Tibial nerve (tissue), 4 donors: ENCODE measurements at regions not wholly inside any gene's neighbourhood (a gene's known extent, or its start where the extent isn't known, plus 50 kb on each side); places are given as distances from the start of the nearest gene placed in this dataset.

Experiments used
- DNase-seq, 2 donors: peaks; one replicate each; pipeline ENCODE4 v3.0.0-alpha.2; 2019; ENCODE audit warnings: low spot score in 2 of 2
- H3K27ac ChIP-seq, 4 donors: fragments of 200-600 bp; sonication (generic) in 3 of 4; one replicate each; pipeline ENCODE4 v1.5.1; 2017 to 2019; ENCODE audit warnings: mild to moderate bottlenecking in 1 of 4
- H3K27me3 ChIP-seq, 2 donors: fragments of 200-600 bp; sonication (generic) in 1 of 2; one replicate each; pipeline versions ENCODE4 v1.5.1 to v1.6.0; 2017 to 2019
- H3K36me3 ChIP-seq, 3 donors: fragments of 200-600 bp; sonication (generic); one replicate each; pipeline ENCODE4 v1.5.1; 2018 to 2019
- H3K4me1 ChIP-seq, 4 donors: fragments of 200-600 bp; sonication (generic) in 3 of 4; one replicate each; pipeline ENCODE4 v1.5.1; 2017 to 2019
- H3K4me3 ChIP-seq, 4 donors: fragments of 200-600 bp; sonication (generic) in 3 of 4; one replicate each; pipeline ENCODE4 v1.5.1; 2017 to 2019; ENCODE audit warnings: mild to moderate bottlenecking in 1 of 4, moderate library complexity in 1 of 4
- H3K9me3 ChIP-seq, 4 donors: fragments of 200-600 bp; sonication (generic) in 3 of 4; one replicate each; pipeline ENCODE4 v1.5.1; 2017 to 2019
- CTCF ChIP-seq, 5 experiments: fragments of 200-600 bp in 3 of 5; fragments of 450-650 bp in 2 of 5; sonication (generic) in 3 of 5; IDR thresholded peaks; one replicate each; pipeline ENCODE4 v1.5.1; 2016 to 2019; ENCODE audit warnings: antibody characterized with exemption in 5 of 5, mild to moderate bottlenecking in 3 of 5, moderate library complexity in 2 of 5
- EP300 ChIP-seq, 2 donors: sonication (generic); formaldehyde crosslinking; IDR thresholded peaks; one replicate each; pipeline ENCODE4 v1.6.1; 2017; ENCODE audit warnings: antibody characterized with exemption in 2 of 2, mild to moderate bottlenecking in 1 of 2
- POLR2A ChIP-seq, 2 donors: fragments of 450-650 bp; IDR thresholded peaks; one replicate each; pipeline ENCODE4 v1.6.1; 2017; ENCODE audit warnings: antibody characterized with exemption in 2 of 2, mild to moderate bottlenecking in 2 of 2, moderate library complexity in 2 of 2
- WGBS, 2 donors: methylation state at CpG; one replicate each; pipeline ENCODE4 v1.1.5; 2018; 5-methylcytosine and 5-hydroxymethylcytosine counted together

GRCh38 chr6:114740547-114740946 is 397.7 kb upstream of the HS3ST5 start:
- H3K27ac ChIP-seq, result no peak overlapping the region
- peaks cover 0 to 4% (median 0%) of the 10 kb centered on the region in 4 donors for H3K9me3 ChIP-seq
- TF ChIP-seq POLR2A (IDR thresholded peaks at IDR 0.05) (no peak), CTCF (IDR thresholded peaks at IDR 0.05) (no peak), EP300 (IDR thresholded peaks at IDR 0.05) (no peak)
- no peaks in the 10 kb centered on the region for H3K36me3 ChIP-seq
- no peaks in the 10 kb centered on the region for H3K27me3 ChIP-seq
- H3K4me3 ChIP-seq, result no peak overlapping the region
- no peaks in the 10 kb centered on the region for H3K4me1 ChIP-seq
- WGBS, 2 donors, result 60 to 69% methylated on average over 2 of the region's 2 CpGs
- DNase-seq, result no peak

- no peaks in the 10 kb centered on the region for H3K4me1 ChIP-seq
- no peaks in the 10 kb centered on the region for H3K27me3 ChIP-seq
- no peak for DNase-seq
- 100% methylated on average over 1 of the region's 1 CpG for WGBS, 2 donors
- H3K27ac ChIP-seq, result no peak overlapping the region
- TF ChIP-seq EP300 (IDR thresholded peaks at IDR 0.05), result no peak
- TF ChIP-seq CTCF (IDR thresholded peaks at IDR 0.05), result no peak
- TF ChIP-seq POLR2A (IDR thresholded peaks at IDR 0.05), result no peak
- H3K4me3 ChIP-seq, result no peak overlapping the region
- H3K36me3 ChIP-seq, result no peaks in the 10 kb centered on the region
- peaks cover 0 to 4% (median 0%) of the 10 kb centered on the region in 4 donors for H3K9me3 ChIP-seq
Measured at GRCh38 chr6:114739656-114740055, 396.8 kb upstream of the HS3ST5 start.

GRCh38 chr6:114735025-114735735 is 392.4 kb upstream of the HS3ST5 start:
- H3K27me3 ChIP-seq, result no peaks in the 10 kb centered on the region
- DNase-seq, result no peak
- H3K27ac ChIP-seq, result no peak overlapping the region
- no peaks in the 10 kb centered on the region for H3K36me3 ChIP-seq
- H3K4me1 ChIP-seq, result no peaks in the 10 kb centered on the region
- H3K9me3 ChIP-seq, result peaks cover 0 to 4% (median 0%) of the 10 kb centered on the region in 4 donors
- H3K4me3 ChIP-seq, result no peak overlapping the region
- 43 to 47% methylated on average over 5 of the region's 5 CpGs for WGBS, 2 donors
- no peak for TF ChIP-seq EP300 (IDR thresholded peaks at IDR 0.05)
- TF ChIP-seq CTCF (IDR thresholded peaks at IDR 0.05), result no peak
- no peak for TF ChIP-seq POLR2A (IDR thresholded peaks at IDR 0.05)

- TF ChIP-seq EP300 (IDR thresholded peaks at IDR 0.05), result no peak
- no peak for TF ChIP-seq CTCF (IDR thresholded peaks at IDR 0.05)
- no peak for TF ChIP-seq POLR2A (IDR thresholded peaks at IDR 0.05)
- H3K36me3 ChIP-seq, result no peaks in the 10 kb centered on the region
- 83 to 87% methylated on average over 1 of the region's 1 CpG for WGBS, 2 donors
- no peaks in the 10 kb centered on the region for H3K27me3 ChIP-seq
- no peak for DNase-seq
- no peaks in the 10 kb centered on the region for H3K9me3 ChIP-seq
- H3K4me1 ChIP-seq, result no peaks in the 10 kb centered on the region
- H3K4me3 ChIP-seq, result no peak overlapping the region
- no peak overlapping the region for H3K27ac ChIP-seq
Measured at GRCh38 chr6:114733596-114733995, 390.8 kb upstream of the HS3ST5 start.

GRCh38 chr6:114718716-114719270 is 376.0 kb upstream of the HS3ST5 start:
- DNase-seq, result no peak
- no peak overlapping the region for H3K4me3 ChIP-seq
- TF ChIP-seq POLR2A (IDR thresholded peaks at IDR 0.05) (no peak), CTCF (IDR thresholded peaks at IDR 0.05) (no peak), EP300 (IDR thresholded peaks at IDR 0.05) (no peak)
- H3K27ac ChIP-seq, result no peak overlapping the region
- H3K4me1 ChIP-seq, result no peaks in the 10 kb centered on the region
- no peaks in the 10 kb centered on the region for H3K27me3 ChIP-seq
- no peaks in the 10 kb centered on the region for H3K9me3 ChIP-seq
- WGBS, 2 donors, result 69 to 70% methylated on average over 2 of the region's 2 CpGs
- H3K36me3 ChIP-seq, result no peaks in the 10 kb centered on the region
